Panc1 (cell line): ENCODE measurements at regions not wholly inside any gene's neighbourhood (a gene's known extent, or its start where the extent isn't known, plus 50 kb on each side); places are given as distances from the start of the nearest gene placed in this dataset.

ENCODE experiments used
- ATAC-seq: fragments of 200-7000 bp; cut with Tn5 transposase; 2 replicates; pipeline ENCODE4 v1.9.1; 2020; ENCODE audit warnings: mild to moderate bottlenecking, moderate library complexity
- BruUV-seq: library from RNA; stranded (reverse); fragments of 400-500 nt; replicated peaks from 2 replicates; lab custom pipeline; 2021; lab: Mats Ljungman, UMichigan
- CTCF ChIA-PET: fragments of 300-600 bp; sonication (Branson Sonifier 250); formaldehyde crosslinking; loops from one replicate; lab custom pipeline; 2022; ENCODE audit warnings: antibody characterized with exemption; lab: Charles Lee
- POLR2A ChIA-PET: fragments of 300-600 bp; sonication (Branson Sonifier 250); formaldehyde crosslinking; loops from one replicate; lab custom pipeline; 2022; ENCODE audit warnings: antibody characterized with exemption; lab: Charles Lee
- DNase-seq: peaks from one replicate; pipeline ENCODE4 v3.0.0-alpha.2; 2010; ENCODE audit warnings: low read depth, low spot score
- H3K27ac ChIP-seq: 2 replicates; pipeline ENCODE4 v1.5.1; 2011; ENCODE audit warnings: mild to moderate bottlenecking, low read length, inconsistent platforms
- H3K27me3 ChIP-seq: fragments of 200-500 bp; sonication (Bioruptor generic); 2 replicates; pipeline ENCODE4 v1.6.0; 2014; ENCODE audit warnings: low read length, inconsistent platforms; ENCODE audit not compliant: control insufficient read depth, insufficient read depth
- H3K36me3 ChIP-seq: fragments of 200-500 bp; sonication (Bioruptor generic); 2 replicates; pipeline ENCODE4 v1.5.1; 2014; ENCODE audit warnings: inconsistent platforms, mild to moderate bottlenecking, low read length, moderate library complexity; ENCODE audit not compliant: control insufficient read depth, insufficient read depth
- H3K4me1 ChIP-seq: 2 replicates; pipeline ENCODE4 v1.5.1; 2011; ENCODE audit warnings: inconsistent platforms, mild to moderate bottlenecking, low read length, moderate library complexity; ENCODE audit not compliant: control insufficient read depth, insufficient read depth
- H3K4me3 ChIP-seq, 2 experiments: 2 replicates each; pipeline ENCODE4 v1.5.1; 2011 to 2012; ENCODE audit warnings: low read depth in 2 of 2, low read length in 2 of 2, mild to moderate bottlenecking in 2 of 2, inconsistent platforms in 1 of 2, moderate library complexity in 1 of 2
- H3K9me3 ChIP-seq: fragments of 200-500 bp; sonication (Bioruptor generic); 2 replicates; pipeline ENCODE4 v1.5.1; 2014; ENCODE audit warnings: low read depth, mild to moderate bottlenecking, inconsistent platforms, low read length, moderate library complexity; ENCODE audit not compliant: control insufficient read depth, insufficient read depth
- POLR2AphosphoS5 ChIP-seq: IDR thresholded peaks from 2 replicates; pipeline ENCODE4 v1.6.1; 2012; ENCODE audit warnings: mild to moderate bottlenecking, low read depth, low read length, moderate library complexity
- SIN3A ChIP-seq: IDR thresholded peaks from 2 replicates; pipeline ENCODE4 v1.6.1; 2012; ENCODE audit warnings: low read depth, mild to moderate bottlenecking, low read length, moderate library complexity, borderline replicate concordance; ENCODE audit not compliant: insufficient read depth
- TCF7L2 ChIP-seq: IDR thresholded peaks from 2 replicates; pipeline ENCODE4 v1.6.1; 2011; ENCODE audit warnings: mild to moderate bottlenecking, low read depth, low read length, inconsistent platforms
- in situ Hi-C: cut with HindIII; loops from 2 replicates; pipeline ENCODE4 v1.10.0; 2016; ENCODE audit warnings: low sequenced_read_pairs, low pct_unique_long_range_greater_than_20kb
- intact Hi-C: fragments of 100-400 bp; cut with micrococcal nuclease; formaldehyde crosslinking; loops from one replicate; pipeline ENCODE4 v1.10.0; 2022; ENCODE audit not compliant: unreplicated experiment
- TF ChIP-seq, protein P1 (sequence below), 2 experiments: IDR thresholded peaks; 2 replicates each; pipeline ENCODE4 v1.6.1; 2011 to 2012; ENCODE audit warnings: low read depth in 2 of 2, control low read depth in 1 of 2, low read length in 1 of 2, mild to moderate bottlenecking in 1 of 2, moderate library complexity in 1 of 2; ENCODE audit not compliant: insufficient read depth in 1 of 2
- TF ChIP-seq, protein P2 (sequence below): fragments of 450-650 bp; IDR thresholded peaks from 2 replicates; pipeline ENCODE4 v1.5.1; 2017; ENCODE audit warnings: mild to moderate bottlenecking

DNA sequence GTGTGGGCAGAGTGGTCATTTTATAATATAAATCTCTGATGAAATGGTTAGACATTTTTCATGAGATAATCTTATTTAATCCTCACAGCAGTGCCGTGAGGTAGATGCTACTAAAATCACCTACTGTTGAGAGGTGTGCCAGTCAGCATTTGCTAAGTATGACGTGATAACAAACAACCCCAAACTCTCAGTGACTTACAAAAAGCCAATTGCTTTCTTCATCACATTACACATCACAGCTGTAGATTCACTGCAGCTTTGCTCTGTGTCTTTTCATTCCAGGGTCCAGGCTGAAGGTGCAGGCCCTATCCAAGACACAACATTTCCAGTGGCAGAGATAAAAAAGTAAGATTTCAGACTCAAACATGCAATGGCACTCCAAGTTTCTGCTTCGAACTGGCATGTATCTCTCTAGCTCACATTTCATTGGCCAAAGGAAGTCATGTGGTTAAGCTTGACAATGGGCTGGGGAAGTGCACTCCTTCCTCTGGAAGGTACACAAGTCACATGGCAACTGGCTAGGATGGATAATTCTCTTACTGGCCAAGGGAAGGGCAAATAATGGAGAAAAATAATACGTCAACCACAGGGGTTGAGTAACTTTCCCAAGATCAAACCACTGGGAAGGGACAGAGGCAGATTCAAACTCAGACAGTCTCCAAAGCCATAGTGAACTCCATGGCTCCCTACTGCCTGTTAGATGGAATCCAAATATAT is 69.5 kb upstream of the EPB41L1 start:
- intact Hi-C loops, result no loop called here
- H3K36me3 ChIP-seq, result no peaks in the 10 kb centered on the region
- H3K4me1 ChIP-seq, result peaks cover 10% of the 10 kb centered on the region
- ChIA-PET POLR2A (no interaction called here), CTCF (no interaction called here)
- no TSS peak for BruUV-seq
- no peaks in the 10 kb centered on the region for H3K27me3 ChIP-seq
- H3K9me3 ChIP-seq, result no peaks in the 10 kb centered on the region; the same call in 1 of the 2 replicates
- peak overlapping the region; percentile 34; the same call in 1 of the 2 replicates for H3K27ac ChIP-seq
- no peak for TF ChIP-seq SIN3A
- TF ChIP-seq, protein P1, sequence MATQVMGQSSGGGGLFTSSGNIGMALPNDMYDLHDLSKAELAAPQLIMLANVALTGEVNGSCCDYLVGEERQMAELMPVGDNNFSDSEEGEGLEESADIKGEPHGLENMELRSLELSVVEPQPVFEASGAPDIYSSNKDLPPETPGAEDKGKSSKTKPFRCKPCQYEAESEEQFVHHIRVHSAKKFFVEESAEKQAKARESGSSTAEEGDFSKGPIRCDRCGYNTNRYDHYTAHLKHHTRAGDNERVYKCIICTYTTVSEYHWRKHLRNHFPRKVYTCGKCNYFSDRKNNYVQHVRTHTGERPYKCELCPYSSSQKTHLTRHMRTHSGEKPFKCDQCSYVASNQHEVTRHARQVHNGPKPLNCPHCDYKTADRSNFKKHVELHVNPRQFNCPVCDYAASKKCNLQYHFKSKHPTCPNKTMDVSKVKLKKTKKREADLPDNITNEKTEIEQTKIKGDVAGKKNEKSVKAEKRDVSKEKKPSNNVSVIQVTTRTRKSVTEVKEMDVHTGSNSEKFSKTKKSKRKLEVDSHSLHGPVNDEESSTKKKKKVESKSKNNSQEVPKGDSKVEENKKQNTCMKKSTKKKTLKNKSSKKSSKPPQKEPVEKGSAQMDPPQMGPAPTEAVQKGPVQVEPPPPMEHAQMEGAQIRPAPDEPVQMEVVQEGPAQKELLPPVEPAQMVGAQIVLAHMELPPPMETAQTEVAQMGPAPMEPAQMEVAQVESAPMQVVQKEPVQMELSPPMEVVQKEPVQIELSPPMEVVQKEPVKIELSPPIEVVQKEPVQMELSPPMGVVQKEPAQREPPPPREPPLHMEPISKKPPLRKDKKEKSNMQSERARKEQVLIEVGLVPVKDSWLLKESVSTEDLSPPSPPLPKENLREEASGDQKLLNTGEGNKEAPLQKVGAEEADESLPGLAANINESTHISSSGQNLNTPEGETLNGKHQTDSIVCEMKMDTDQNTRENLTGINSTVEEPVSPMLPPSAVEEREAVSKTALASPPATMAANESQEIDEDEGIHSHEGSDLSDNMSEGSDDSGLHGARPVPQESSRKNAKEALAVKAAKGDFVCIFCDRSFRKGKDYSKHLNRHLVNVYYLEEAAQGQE (IDR thresholded peaks at IDR 0.05; ENCODE audit: insufficient read depth in 1 of 2, low read depth in 2 of 2, low read length in 1 of 2), result no peak
- no peak for TF ChIP-seq TCF7L2
- TF ChIP-seq, protein P2, sequence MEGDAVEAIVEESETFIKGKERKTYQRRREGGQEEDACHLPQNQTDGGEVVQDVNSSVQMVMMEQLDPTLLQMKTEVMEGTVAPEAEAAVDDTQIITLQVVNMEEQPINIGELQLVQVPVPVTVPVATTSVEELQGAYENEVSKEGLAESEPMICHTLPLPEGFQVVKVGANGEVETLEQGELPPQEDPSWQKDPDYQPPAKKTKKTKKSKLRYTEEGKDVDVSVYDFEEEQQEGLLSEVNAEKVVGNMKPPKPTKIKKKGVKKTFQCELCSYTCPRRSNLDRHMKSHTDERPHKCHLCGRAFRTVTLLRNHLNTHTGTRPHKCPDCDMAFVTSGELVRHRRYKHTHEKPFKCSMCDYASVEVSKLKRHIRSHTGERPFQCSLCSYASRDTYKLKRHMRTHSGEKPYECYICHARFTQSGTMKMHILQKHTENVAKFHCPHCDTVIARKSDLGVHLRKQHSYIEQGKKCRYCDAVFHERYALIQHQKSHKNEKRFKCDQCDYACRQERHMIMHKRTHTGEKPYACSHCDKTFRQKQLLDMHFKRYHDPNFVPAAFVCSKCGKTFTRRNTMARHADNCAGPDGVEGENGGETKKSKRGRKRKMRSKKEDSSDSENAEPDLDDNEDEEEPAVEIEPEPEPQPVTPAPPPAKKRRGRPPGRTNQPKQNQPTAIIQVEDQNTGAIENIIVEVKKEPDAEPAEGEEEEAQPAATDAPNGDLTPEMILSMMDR, result no peak
- no peak for TF ChIP-seq POLR2AphosphoS5
- in situ Hi-C loops, result no loop called here
- DNase-seq (peak; percentile 13), ATAC-seq (no peak)
- no peak overlapping the region for H3K4me3 ChIP-seq

DNA sequence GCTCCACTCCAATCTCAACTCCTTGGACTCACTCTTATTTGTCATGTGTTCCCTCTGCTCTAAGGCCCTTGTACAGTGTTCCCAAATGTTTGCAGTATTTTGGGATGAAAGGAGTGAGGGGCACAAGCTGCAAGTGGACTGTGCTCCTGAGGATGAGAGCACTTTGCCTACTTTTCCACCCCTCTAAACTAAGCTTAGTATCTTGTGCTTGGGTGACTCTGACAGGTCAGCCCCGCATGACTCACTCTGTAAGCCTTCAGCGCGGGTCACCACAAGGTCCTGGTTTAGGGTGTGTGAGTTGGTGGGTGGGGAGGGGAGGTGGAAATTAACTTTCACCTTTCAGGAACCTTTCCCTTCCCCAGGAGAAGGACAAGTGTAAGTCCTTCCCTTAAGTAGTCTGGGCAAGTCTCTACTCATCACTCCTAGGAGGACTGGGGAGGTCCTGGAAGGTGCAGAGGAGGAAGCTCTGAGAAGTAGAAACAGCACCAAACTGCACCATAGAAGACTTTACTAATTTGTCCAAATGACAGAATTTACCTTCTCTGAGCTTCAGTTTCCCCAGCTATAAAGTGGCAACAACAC is 68.8 kb upstream of the EPB41L1 start:
- ChIA-PET CTCF (interaction anchor here (0.9 kb wide), 1 partner anchor 10 kb away, joined by 3 read pairs; no protein-coding TSS in a partner anchor), POLR2A (interaction anchor here (0.7 kb wide), 1 partner anchor 370 kb away, joined by 11 read pairs; no protein-coding TSS in a partner anchor)
- no peaks in the 10 kb centered on the region for H3K36me3 ChIP-seq
- H3K27me3 ChIP-seq, result no peaks in the 10 kb centered on the region
- no peaks in the 10 kb centered on the region; the same call in 1 of the 2 replicates for H3K9me3 ChIP-seq
- TF ChIP-seq, protein P1 (IDR thresholded peaks at IDR 0.05; ENCODE audit: insufficient read depth in 1 of 2, low read depth in 2 of 2, low read length in 1 of 2), result no peak
- TF ChIP-seq, protein P2, result no peak
- no peak for TF ChIP-seq SIN3A
- peak overlapping the region; percentile 21; the same call in 1 of the 2 replicates for H3K27ac ChIP-seq
- H3K4me3 ChIP-seq, result no peak overlapping the region
- in situ Hi-C loops (no loop called here), intact Hi-C loops (no loop called here)
- BruUV-seq, result no TSS peak
- ATAC-seq, result peak; percentile 94
- DNase-seq, result peak; percentile 85
- H3K4me1 ChIP-seq, result peaks cover 10% of the 10 kb centered on the region
